ENCODE measurements at regions not wholly inside any gene's neighbourhood (a gene's known extent, or its start where the extent isn't known, plus 50 kb on each side); places are given as distances from the start of the nearest gene placed in this dataset.
"Not testable (repeated sequence)": the region's sequence is repeated elsewhere in the genome, so short reads cannot be mapped to it uniquely, and the experiment has no call there.

DNA sequence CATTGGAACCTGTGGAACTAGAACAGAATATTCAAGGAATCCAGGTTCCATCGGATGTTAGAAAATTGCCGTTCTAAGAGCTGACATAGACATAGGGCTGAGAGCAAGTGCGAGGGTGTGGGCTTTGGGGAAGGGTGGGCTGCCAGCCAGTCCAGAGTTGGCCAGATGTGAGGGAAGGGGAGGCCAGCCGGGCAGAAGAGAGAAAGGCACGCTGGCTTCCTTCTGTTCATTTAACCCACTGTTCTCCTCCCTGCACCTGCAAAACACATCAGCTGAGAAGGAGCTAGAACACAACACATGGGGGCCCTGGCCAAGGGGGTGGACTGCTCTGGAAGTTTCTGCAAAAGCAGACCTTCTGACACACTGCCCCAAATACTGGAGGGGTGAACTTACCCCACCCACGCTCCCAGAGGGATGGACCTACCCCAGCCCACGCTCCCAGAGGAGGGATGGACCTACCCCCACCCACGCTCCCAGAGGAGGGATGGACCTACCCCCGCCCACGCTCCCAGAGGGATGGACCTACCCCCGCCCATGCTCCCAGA, 98.0 kb downstream of the SHANK2 start:
- TF ChIP-seq, protein P1, sequence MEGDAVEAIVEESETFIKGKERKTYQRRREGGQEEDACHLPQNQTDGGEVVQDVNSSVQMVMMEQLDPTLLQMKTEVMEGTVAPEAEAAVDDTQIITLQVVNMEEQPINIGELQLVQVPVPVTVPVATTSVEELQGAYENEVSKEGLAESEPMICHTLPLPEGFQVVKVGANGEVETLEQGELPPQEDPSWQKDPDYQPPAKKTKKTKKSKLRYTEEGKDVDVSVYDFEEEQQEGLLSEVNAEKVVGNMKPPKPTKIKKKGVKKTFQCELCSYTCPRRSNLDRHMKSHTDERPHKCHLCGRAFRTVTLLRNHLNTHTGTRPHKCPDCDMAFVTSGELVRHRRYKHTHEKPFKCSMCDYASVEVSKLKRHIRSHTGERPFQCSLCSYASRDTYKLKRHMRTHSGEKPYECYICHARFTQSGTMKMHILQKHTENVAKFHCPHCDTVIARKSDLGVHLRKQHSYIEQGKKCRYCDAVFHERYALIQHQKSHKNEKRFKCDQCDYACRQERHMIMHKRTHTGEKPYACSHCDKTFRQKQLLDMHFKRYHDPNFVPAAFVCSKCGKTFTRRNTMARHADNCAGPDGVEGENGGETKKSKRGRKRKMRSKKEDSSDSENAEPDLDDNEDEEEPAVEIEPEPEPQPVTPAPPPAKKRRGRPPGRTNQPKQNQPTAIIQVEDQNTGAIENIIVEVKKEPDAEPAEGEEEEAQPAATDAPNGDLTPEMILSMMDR (IDR thresholded peaks at IDR 0.05): no peak
- Mint-ChIP-seq H3K4me1 (ENCODE audit: low read depth) (peaks cover 6% of the 10 kb centered on the region), H3K27me3 (peaks cover 23% of the 10 kb centered on the region), H3K4me3 (no peak overlapping the region), H3K9me3 (no peaks in the 10 kb centered on the region), H3K27ac (no peak overlapping the region), H3K36me3 (ENCODE audit: low read depth) (no peaks in the 10 kb centered on the region)
- DNase-seq (no peak), ATAC-seq (no peak)
- intact Hi-C loops (cut with micrococcal nuclease): no loop called here
- POLR2A ChIA-PET: no interaction called here
- CTCF ChIA-PET: no interaction called here

- peaks cover 6% of the 10 kb centered on the region for H3K4me1 Mint-ChIP-seq (ENCODE audit: low read depth)
- no peak overlapping the region for H3K27ac Mint-ChIP-seq
- DNase-seq: no peak
- TF ChIP-seq, protein P1 (IDR thresholded peaks at IDR 0.05): no peak
- POLR2A ChIA-PET: no interaction called here
- no peaks in the 10 kb centered on the region for H3K9me3 Mint-ChIP-seq
- no peaks in the 10 kb centered on the region for H3K36me3 Mint-ChIP-seq (ENCODE audit: low read depth)
- peaks cover 23% of the 10 kb centered on the region for H3K27me3 Mint-ChIP-seq
- H3K4me3 Mint-ChIP-seq: no peak overlapping the region
- intact Hi-C loops (cut with micrococcal nuclease): no loop called here
- CTCF ChIA-PET: no interaction called here
- no peak for ATAC-seq
Observed at GRCh38 chr11:71153005-71153390, 99.4 kb downstream of the SHANK2 start.

DNA sequence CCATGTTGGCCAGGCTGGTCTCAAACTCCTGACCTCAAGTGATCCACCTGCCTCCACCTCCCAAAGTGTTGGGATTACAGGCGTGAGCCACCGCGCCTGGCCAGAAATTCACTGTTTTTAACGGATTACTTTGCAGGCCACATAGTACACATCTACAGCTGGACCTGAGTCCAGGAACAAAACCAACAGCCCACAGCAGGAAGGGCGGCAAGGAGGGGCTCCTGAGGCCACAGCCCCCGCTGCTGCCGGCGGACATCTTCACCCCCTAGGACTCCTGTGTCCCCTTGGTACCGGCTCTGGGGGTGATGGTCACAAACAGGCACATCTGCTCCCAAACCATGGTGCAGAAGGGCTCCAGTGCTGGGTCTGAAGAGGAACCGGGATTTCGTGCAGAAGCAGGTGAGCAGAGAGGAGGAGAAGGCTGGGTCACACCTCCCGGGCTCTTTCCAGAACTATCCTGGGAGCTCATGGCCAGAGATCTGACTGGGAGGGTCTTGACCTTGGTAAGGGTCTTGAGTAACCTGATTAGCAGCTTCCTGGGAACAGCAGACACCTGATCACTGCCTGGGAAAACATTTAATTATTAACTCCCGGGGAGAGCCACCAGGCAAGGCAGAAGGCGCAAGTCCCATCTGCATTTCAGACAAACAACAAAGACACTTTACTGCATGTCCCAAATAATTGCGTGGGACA, 99.9 kb downstream of the SHANK2 start:
- H3K36me3 Mint-ChIP-seq (ENCODE audit: low read depth); H3K9me3 Mint-ChIP-seq; ATAC-seq; DNase-seq; H3K4me1 Mint-ChIP-seq (ENCODE audit: low read depth); H3K4me3 Mint-ChIP-seq; CTCF ChIA-PET; H3K27ac Mint-ChIP-seq; intact Hi-C loops (cut with micrococcal nuclease); POLR2A ChIA-PET: not testable (repeated sequence)
- H3K27me3 Mint-ChIP-seq: peaks cover 21% of the 10 kb centered on the region

DNA sequence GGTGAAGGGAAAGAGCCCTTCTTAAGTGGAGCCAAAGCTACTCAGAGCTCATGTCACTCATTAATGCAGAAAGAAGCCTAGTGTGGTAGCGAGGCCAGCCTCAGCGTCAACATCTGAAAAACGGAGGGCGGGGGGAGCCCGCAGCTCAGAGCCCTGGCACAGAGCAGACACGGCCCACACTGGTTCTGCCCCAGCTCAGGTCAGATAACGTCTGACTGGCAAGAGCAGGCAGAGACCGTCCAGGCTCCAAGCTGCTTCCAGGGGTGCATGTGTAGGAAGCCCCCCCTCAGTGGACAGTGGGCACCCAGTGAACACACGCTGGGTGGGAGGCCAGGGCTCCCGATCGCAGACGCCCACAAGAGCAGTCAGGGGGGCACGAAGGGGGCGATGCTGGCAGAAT, 100.8 kb downstream of the SHANK2 start:
- H3K9me3 Mint-ChIP-seq: no peaks in the 10 kb centered on the region
- intact Hi-C loops (cut with micrococcal nuclease): no loop called here
- ATAC-seq: no peak
- ChIA-PET POLR2A (no interaction called here), CTCF (no interaction called here)
- H3K4me3 Mint-ChIP-seq: no peak overlapping the region
- no peaks in the 10 kb centered on the region for H3K36me3 Mint-ChIP-seq (ENCODE audit: low read depth)
- peaks cover 18% of the 10 kb centered on the region for H3K27me3 Mint-ChIP-seq
- H3K27ac Mint-ChIP-seq: no peak overlapping the region
- TF ChIP-seq, protein P1 (IDR thresholded peaks at IDR 0.05): no peak
- peaks cover 6% of the 10 kb centered on the region for H3K4me1 Mint-ChIP-seq (ENCODE audit: low read depth)
- no peak for DNase-seq

DNA sequence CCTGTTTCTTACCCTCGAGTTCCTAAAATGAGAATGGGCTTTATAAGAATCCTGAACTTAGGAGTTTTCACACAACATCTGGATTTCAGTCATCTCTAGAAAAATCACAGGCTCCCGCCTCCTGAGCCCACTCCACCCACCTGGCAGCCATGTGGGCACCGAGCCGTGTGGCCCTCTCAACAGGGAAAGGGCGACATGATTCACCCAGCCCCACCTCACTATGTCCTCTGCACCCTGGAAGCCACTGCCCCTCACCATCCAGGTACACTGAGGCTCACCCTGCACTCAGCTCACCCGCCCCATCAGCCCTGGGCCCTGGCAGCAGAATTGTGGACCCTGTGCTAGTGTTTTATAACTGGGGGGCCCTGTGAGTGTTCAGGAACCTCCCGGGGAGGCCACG, 101.5 kb downstream of the SHANK2 start:
- TF ChIP-seq, protein P1 (IDR thresholded peaks at IDR 0.05): no peak
- H3K27ac Mint-ChIP-seq: no peak overlapping the region
- no peaks in the 10 kb centered on the region for H3K36me3 Mint-ChIP-seq (ENCODE audit: low read depth)
- H3K9me3 Mint-ChIP-seq: no peaks in the 10 kb centered on the region
- ChIA-PET POLR2A (no interaction called here), CTCF (no interaction called here)
- H3K4me3 Mint-ChIP-seq: no peak overlapping the region
- peaks cover 15% of the 10 kb centered on the region for H3K27me3 Mint-ChIP-seq
- intact Hi-C loops (cut with micrococcal nuclease): no loop called here
- H3K4me1 Mint-ChIP-seq (ENCODE audit: low read depth): peaks cover 6% of the 10 kb centered on the region
- ATAC-seq (no peak), DNase-seq (no peak)

Data from activated CD8-positive, alpha-beta T cell treated with anti-CD3 and anti-CD28 coated beads for 36 hours (primary cell).